Endothelial cell of umbilical vein (primary cell): ENCODE measurements at regions not wholly inside any gene's neighbourhood (a gene's known extent, or its start where the extent isn't known, plus 50 kb on each side); places are given as distances from the start of the nearest gene placed in this dataset.

Source experiments
- BruUV-seq: library from RNA; stranded (reverse); fragments of 400-500 nt; replicated peaks from 2 replicates; lab custom pipeline; 2021; lab: Mats Ljungman, UMichigan
- CTCF ChIA-PET: fragments of 300-600, 350-600 bp; sonication (Branson Sonifier 250); formaldehyde crosslinking; loops from one replicate; lab custom pipeline; 2021; ENCODE audit warnings: antibody characterized with exemption, inconsistent platforms; lab: Charles Lee
- POLR2A ChIA-PET: fragments of 300-600, 350-600 bp; sonication (Branson Sonifier 250); formaldehyde crosslinking; loops from one replicate; lab custom pipeline; 2021; ENCODE audit warnings: antibody characterized with exemption, inconsistent platforms; lab: Charles Lee
- DNase-seq: peaks from one replicate; pipeline ENCODE4 v3.0.0-alpha.2; 2011; ENCODE audit warnings: low read depth, low spot score
- FAIRE-seq: peaks from 2 replicates; lab custom pipeline; 2011; peaks lifted over from hg19 to GRCh38; lab: Jason Lieb, UNC
- H2AFZ ChIP-seq: 2 replicates; pipeline ENCODE4 v1.6.0; 2012; ENCODE audit warnings: low read depth, low read length, control low read depth, inconsistent platforms
- H3K27ac ChIP-seq: 2 replicates; pipeline ENCODE4 v1.5.1; 2011; ENCODE audit warnings: low read depth, mild to moderate bottlenecking, control low read depth, low read length, moderate library complexity; ENCODE audit not compliant: insufficient read depth
- H3K27me3 ChIP-seq, 2 experiments: 2 replicates each; pipeline versions ENCODE4 v1.6.0 to v1.6.1; 2011; ENCODE audit warnings: low read length in 2 of 2, mixed read lengths in 1 of 2; ENCODE audit not compliant: control insufficient read depth in 2 of 2, insufficient read depth in 2 of 2
- H3K36me3 ChIP-seq, 2 experiments: 2 replicates in 1 of 2; 3 replicates in 1 of 2; pipeline ENCODE4 v1.5.1; 2011; ENCODE audit warnings: low read length in 2 of 2, mild to moderate bottlenecking in 1 of 2, moderate library complexity in 1 of 2; ENCODE audit not compliant: control insufficient read depth in 2 of 2, insufficient read depth in 2 of 2; ENCODE audit errors: extremely low read depth in 1 of 2
- H3K4me1 ChIP-seq: 3 replicates; pipeline ENCODE4 v1.5.1; 2011; ENCODE audit warnings: mild to moderate bottlenecking, low read length; ENCODE audit not compliant: control insufficient read depth, insufficient read depth; ENCODE audit errors: extremely low read depth
- H3K4me2 ChIP-seq: 2 replicates; pipeline ENCODE4 v1.6.1; 2011; ENCODE audit warnings: low read length, control low read depth, mixed read lengths; ENCODE audit not compliant: insufficient read depth
- H3K4me3 ChIP-seq, 3 experiments: fragments of 200-600 bp in 1 of 3; sonication (generic), shearing (Covaris generic) in 1 of 3; replicated peaks in 1 of 3; 2 replicates each; pipeline ENCODE4 v1.5.1; 2011 to 2016; ENCODE audit warnings: control low read depth in 3 of 3, low read length in 3 of 3, mild to moderate bottlenecking in 2 of 3, inconsistent platforms in 1 of 3, low read depth in 1 of 3, moderate library complexity in 1 of 3; ENCODE audit not compliant: insufficient read depth in 1 of 3
- H3K79me2 ChIP-seq: 2 replicates; pipeline ENCODE4 v1.6.0; 2012; ENCODE audit warnings: low read length, inconsistent platforms; ENCODE audit not compliant: control insufficient read depth, insufficient read depth
- H3K9ac ChIP-seq: replicated peaks from 2 replicates; pipeline ENCODE3; 2011; ENCODE audit warnings: low read length, control low read depth; ENCODE audit not compliant: insufficient read depth; ENCODE audit errors: extremely low read depth
- H3K9me1 ChIP-seq: replicated peaks from 3 replicates; pipeline ENCODE4 v1.6.0; 2011; ENCODE audit warnings: mild to moderate bottlenecking, low read length; ENCODE audit not compliant: control insufficient read depth, insufficient read depth; ENCODE audit errors: extremely low read depth
- H3K9me3 ChIP-seq: replicated peaks from 2 replicates; pipeline ENCODE4 v1.5.1; 2012; ENCODE audit warnings: low read length, inconsistent platforms; ENCODE audit not compliant: control insufficient read depth, insufficient read depth
- H4K20me1 ChIP-seq: replicated peaks from 2 replicates; pipeline ENCODE3; 2011; ENCODE audit warnings: mild to moderate bottlenecking, low read length; ENCODE audit not compliant: control insufficient read depth, insufficient read depth; ENCODE audit errors: extremely low read depth
- CTCF ChIP-seq, 2 donors: IDR thresholded peaks; 1 replicate in 1 of 2; 2 replicates in 1 of 2; pipeline ENCODE4 v1.5.1; 2011; ENCODE audit warnings: low read length in 2 of 2, mild to moderate bottlenecking in 2 of 2, moderate library complexity in 2 of 2, control low read depth in 1 of 2, inconsistent platforms in 1 of 2, low read depth in 1 of 2; ENCODE audit not compliant: insufficient read depth in 1 of 2; ENCODE audit errors: extremely low read depth in 1 of 2
- EZH2 ChIP-seq: IDR thresholded peaks from 2 replicates; pipeline ENCODE4 v1.6.1; 2012; ENCODE audit warnings: borderline replicate concordance, low read depth, mild to moderate bottlenecking, moderate library complexity, low read length, inconsistent platforms; ENCODE audit not compliant: severe bottlenecking
- FOS ChIP-seq: IDR thresholded peaks from 2 replicates; pipeline ENCODE4 v1.6.1; 2011; ENCODE audit warnings: mild to moderate bottlenecking, low read length, moderate library complexity, borderline replicate concordance; ENCODE audit not compliant: insufficient read depth
- GATA2 ChIP-seq: IDR thresholded peaks from 2 replicates; pipeline ENCODE4 v1.7.0; 2011; ENCODE audit warnings: low read depth, mild to moderate bottlenecking, moderate library complexity, mixed read lengths, low read length; ENCODE audit not compliant: insufficient read length, insufficient read depth
- JUN ChIP-seq: IDR thresholded peaks from 2 replicates; pipeline ENCODE4 v1.6.1; 2011; ENCODE audit warnings: borderline replicate concordance, low read depth; ENCODE audit not compliant: insufficient read length, insufficient read depth
- MYC ChIP-seq: IDR thresholded peaks from one replicate; pipeline ENCODE4 v1.6.1; 2011; ENCODE audit warnings: mild to moderate bottlenecking, low read depth, low read length
- POLR2A ChIP-seq: IDR thresholded peaks from 2 replicates; pipeline ENCODE4 v1.6.1; 2012; ENCODE audit warnings: low read depth, mild to moderate bottlenecking, control low read depth, low read length
- POLR2AphosphoS5 ChIP-seq: IDR thresholded peaks from 2 replicates; pipeline ENCODE4 v1.6.1; 2012; ENCODE audit warnings: low read depth, mild to moderate bottlenecking, control low read depth, low read length, moderate library complexity; ENCODE audit not compliant: insufficient read depth
- dilution Hi-C: fragments of 300-500 bp; cut with MboI; formaldehyde crosslinking; loops from one replicate; pipeline ENCODE4 v1.15.0; 2019; ENCODE audit warnings: low sequenced_read_pairs; ENCODE audit not compliant: extremely low pct_ligation_motif_present
- intact Hi-C: fragments of 100-400 bp; cut with micrococcal nuclease; formaldehyde crosslinking; loops from one replicate; pipeline ENCODE4 v1.10.0; 2022
- TF ChIP-seq, protein P1 (sequence below): IDR thresholded peaks from 2 replicates; pipeline ENCODE4 v1.6.1; 2011; ENCODE audit not compliant: insufficient read depth, insufficient read length

- H3K4me2 ChIP-seq: no peak overlapping the region
- no peak overlapping the region for H3K27ac ChIP-seq
- POLR2A ChIA-PET: no interaction called here
- no peaks in the 10 kb centered on the region for H3K79me2 ChIP-seq
- no peaks in the 10 kb centered on the region for H3K9me1 ChIP-seq
- no TSS peak for BruUV-seq
- H3K27me3 ChIP-seq: no peaks in the 10 kb centered on the region
- H4K20me1 ChIP-seq: no peaks in the 10 kb centered on the region
- no peak for TF ChIP-seq POLR2A
- no peak for TF ChIP-seq POLR2AphosphoS5
- no peak for TF ChIP-seq MYC
- TF ChIP-seq FOS: no peak
- TF ChIP-seq, protein P1, sequence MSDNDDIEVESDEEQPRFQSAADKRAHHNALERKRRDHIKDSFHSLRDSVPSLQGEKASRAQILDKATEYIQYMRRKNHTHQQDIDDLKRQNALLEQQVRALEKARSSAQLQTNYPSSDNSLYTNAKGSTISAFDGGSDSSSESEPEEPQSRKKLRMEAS: no peak
- TF ChIP-seq GATA2: no peak
- TF ChIP-seq JUN: no peak
- no peak for TF ChIP-seq CTCF (IDR thresholded peaks at IDR 0.05; ENCODE audit: extremely low read depth in 1 of 2, insufficient read depth in 1 of 2, low read depth in 1 of 2, low read length in 2 of 2)
- no peak for TF ChIP-seq EZH2
- H3K9me3 ChIP-seq: no peaks in the 10 kb centered on the region
- dilution Hi-C loops (no loop called here), intact Hi-C loops (no loop called here)
- no peak overlapping the region for H2AFZ ChIP-seq
- DNase-seq (peak; percentile 21), FAIRE-seq (no peak)
- no peak overlapping the region for H3K4me3 ChIP-seq
- H3K4me1 ChIP-seq: peaks cover 10% of the 10 kb centered on the region
- CTCF ChIA-PET: no interaction called here
- H3K36me3 ChIP-seq: no peaks in the 10 kb centered on the region
- H3K9ac ChIP-seq: no peak overlapping the region
Observed at GRCh38 chr18:56112013-56112749, 524.2 kb upstream of the TCF4 start.
